ENCODE measurements at regions not wholly inside any gene's neighbourhood (a gene's known extent, or its start where the extent isn't known, plus 50 kb on each side); places are given as distances from the start of the nearest gene placed in this dataset.

DNA sequence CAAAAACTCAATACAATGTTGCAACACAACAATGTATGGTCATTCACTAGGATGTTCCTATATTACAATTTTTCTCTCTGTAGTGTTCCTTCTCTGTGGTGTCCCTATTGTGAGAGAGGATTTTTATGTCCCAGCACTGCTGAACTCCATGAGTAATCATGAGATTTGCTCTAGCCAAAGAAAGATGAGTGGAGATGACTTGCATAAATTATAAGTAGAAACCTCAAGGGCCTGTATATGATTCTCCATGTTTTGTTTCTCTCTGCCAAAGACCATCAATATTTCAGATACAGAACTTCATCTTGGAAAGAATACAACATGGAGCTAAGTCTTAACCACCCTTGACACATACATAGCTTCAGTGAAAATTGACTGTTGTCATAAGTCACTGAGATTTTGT, 579.1 kb downstream of the TMTC2 start:
- no peak for TF ChIP-seq EZH2 (IDR thresholded peaks at IDR 0.05; ENCODE audit: borderline replicate concordance, low read depth, low read length, severe bottlenecking)
- TF ChIP-seq, protein P1, sequence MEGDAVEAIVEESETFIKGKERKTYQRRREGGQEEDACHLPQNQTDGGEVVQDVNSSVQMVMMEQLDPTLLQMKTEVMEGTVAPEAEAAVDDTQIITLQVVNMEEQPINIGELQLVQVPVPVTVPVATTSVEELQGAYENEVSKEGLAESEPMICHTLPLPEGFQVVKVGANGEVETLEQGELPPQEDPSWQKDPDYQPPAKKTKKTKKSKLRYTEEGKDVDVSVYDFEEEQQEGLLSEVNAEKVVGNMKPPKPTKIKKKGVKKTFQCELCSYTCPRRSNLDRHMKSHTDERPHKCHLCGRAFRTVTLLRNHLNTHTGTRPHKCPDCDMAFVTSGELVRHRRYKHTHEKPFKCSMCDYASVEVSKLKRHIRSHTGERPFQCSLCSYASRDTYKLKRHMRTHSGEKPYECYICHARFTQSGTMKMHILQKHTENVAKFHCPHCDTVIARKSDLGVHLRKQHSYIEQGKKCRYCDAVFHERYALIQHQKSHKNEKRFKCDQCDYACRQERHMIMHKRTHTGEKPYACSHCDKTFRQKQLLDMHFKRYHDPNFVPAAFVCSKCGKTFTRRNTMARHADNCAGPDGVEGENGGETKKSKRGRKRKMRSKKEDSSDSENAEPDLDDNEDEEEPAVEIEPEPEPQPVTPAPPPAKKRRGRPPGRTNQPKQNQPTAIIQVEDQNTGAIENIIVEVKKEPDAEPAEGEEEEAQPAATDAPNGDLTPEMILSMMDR (IDR thresholded peaks at IDR 0.05; ENCODE audit: borderline replicate concordance, extremely low read depth, low read length, poor library complexity, severe bottlenecking) = no peak

Data from DND-41 (cell line).